Brain microvascular endothelial cell (primary cell): ENCODE measurements at regions not wholly inside any gene's neighbourhood (a gene's known extent, or its start where the extent isn't known, plus 50 kb on each side); places are given as distances from the start of the nearest gene placed in this dataset.

Source experiments
- DNase-seq: peaks from one replicate; pipeline ENCODE4 v3.0.0-alpha.2; 2020
- H3K27ac ChIP-seq: fragments of 250-450 bp; sonication (Bioruptor Pico); 2 replicates; pipeline ENCODE4 v1.5.1; 2020; ENCODE audit warnings: mild to moderate bottlenecking, moderate library complexity
- H3K27me3 ChIP-seq: fragments of 250-450 bp; sonication (Bioruptor Pico); replicated peaks from 2 replicates; pipeline ENCODE4 v1.5.1; 2020; ENCODE audit warnings: mild to moderate bottlenecking
- H3K36me3 ChIP-seq: fragments of 250-450 bp; sonication (Bioruptor Pico); replicated peaks from 2 replicates; pipeline ENCODE4 v1.5.1; 2020; ENCODE audit warnings: mild to moderate bottlenecking
- H3K4me3 ChIP-seq: 2 replicates; pipeline ENCODE4 v1.5.1; 2011; ENCODE audit warnings: low read depth, mild to moderate bottlenecking, control low read depth, low read length, moderate library complexity
- in situ Hi-C: cut with HindIII; loops from 2 replicates; pipeline ENCODE4 v1.10.0; 2017; ENCODE audit warnings: low sequenced_read_pairs, low pct_ligation_motif_present
- TF ChIP-seq, protein P1 (sequence below): IDR thresholded peaks from 2 replicates; pipeline ENCODE4 v1.5.1; 2011; ENCODE audit warnings: low read depth, mild to moderate bottlenecking, moderate library complexity, low read length, control low read depth, inconsistent platforms; ENCODE audit errors: missing control alignments

DNA sequence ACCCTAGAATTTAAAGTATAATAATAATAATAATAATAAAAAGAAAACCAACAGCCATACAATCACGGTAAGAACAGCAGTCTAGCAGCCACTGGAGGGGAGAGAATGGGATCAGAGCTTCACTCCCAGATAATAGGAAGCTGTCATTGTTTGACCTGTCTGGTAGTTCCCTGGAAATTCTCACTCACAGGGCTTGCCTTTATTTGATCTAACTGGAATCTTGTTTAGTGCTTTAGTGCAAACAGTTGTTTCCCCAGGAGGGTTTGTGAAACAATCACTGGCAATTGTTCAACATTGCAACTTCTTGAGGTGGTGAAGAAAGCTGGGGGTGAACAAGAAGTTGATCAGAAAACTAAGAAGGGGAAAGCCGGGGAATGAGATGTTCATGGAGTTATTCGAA, 68.7 kb upstream of the PTCSC3 start:
- TF ChIP-seq, protein P1, sequence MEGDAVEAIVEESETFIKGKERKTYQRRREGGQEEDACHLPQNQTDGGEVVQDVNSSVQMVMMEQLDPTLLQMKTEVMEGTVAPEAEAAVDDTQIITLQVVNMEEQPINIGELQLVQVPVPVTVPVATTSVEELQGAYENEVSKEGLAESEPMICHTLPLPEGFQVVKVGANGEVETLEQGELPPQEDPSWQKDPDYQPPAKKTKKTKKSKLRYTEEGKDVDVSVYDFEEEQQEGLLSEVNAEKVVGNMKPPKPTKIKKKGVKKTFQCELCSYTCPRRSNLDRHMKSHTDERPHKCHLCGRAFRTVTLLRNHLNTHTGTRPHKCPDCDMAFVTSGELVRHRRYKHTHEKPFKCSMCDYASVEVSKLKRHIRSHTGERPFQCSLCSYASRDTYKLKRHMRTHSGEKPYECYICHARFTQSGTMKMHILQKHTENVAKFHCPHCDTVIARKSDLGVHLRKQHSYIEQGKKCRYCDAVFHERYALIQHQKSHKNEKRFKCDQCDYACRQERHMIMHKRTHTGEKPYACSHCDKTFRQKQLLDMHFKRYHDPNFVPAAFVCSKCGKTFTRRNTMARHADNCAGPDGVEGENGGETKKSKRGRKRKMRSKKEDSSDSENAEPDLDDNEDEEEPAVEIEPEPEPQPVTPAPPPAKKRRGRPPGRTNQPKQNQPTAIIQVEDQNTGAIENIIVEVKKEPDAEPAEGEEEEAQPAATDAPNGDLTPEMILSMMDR, result no peak
- in situ Hi-C loops, result no loop called here
- Histone ChIP-seq H3K27ac (no peak overlapping the region), H3K36me3 (no peaks in the 10 kb centered on the region), H3K27me3 (no peaks in the 10 kb centered on the region), H3K4me3 (no peak overlapping the region)
- no peak for DNase-seq

DNA sequence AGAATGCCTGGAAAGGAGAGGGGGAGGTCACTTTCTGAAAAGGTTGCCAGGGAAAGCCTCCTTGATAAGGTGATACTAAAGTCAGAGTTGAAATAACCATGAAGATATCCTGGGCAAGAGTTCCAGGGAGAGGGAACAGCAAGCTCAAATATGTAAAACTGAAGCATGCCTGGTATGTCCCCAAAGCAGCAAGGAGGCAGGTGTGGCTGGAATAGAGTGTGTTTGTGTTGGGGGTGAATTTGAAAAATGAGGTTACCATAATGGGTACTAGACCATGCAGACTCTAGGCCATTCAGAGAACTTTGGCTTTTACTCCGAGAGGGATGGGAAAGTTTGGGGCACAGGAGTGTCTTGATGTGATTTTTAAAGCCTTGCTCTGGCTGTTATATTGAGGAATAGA, 66.7 kb upstream of the PTCSC3 start:
- Histone ChIP-seq H3K27ac (no peak overlapping the region), H3K36me3 (no peaks in the 10 kb centered on the region), H3K27me3 (no peaks in the 10 kb centered on the region), H3K4me3 (no peak overlapping the region)
- DNase-seq, result no peak
- TF ChIP-seq, protein P1, result no peak
- in situ Hi-C loops, result no loop called here

DNA sequence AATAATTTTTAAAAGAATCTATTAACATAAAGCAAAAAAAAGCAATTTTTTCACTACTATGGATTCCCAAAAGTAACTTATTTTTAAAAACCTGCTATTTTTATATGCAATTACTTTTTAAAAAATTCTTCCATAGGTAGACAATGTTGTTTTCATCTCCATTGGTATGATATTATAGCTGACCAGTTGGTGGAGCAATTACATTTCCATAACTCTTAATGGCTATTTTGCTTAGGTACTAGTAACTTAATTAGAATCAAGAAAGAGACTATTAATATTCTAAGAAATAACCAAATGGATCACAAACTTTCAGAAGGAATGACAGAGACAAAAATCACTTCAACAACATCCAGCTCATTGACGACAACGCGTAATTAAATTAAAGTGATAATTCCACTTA, 64.7 kb upstream of the PTCSC3 start:
- DNase-seq, result no peak
- Histone ChIP-seq H3K4me3 (no peak overlapping the region), H3K36me3 (no peaks in the 10 kb centered on the region), H3K27me3 (no peaks in the 10 kb centered on the region), H3K27ac (no peak overlapping the region)
- in situ Hi-C loops, result no loop called here
- TF ChIP-seq, protein P1, result no peak

DNA sequence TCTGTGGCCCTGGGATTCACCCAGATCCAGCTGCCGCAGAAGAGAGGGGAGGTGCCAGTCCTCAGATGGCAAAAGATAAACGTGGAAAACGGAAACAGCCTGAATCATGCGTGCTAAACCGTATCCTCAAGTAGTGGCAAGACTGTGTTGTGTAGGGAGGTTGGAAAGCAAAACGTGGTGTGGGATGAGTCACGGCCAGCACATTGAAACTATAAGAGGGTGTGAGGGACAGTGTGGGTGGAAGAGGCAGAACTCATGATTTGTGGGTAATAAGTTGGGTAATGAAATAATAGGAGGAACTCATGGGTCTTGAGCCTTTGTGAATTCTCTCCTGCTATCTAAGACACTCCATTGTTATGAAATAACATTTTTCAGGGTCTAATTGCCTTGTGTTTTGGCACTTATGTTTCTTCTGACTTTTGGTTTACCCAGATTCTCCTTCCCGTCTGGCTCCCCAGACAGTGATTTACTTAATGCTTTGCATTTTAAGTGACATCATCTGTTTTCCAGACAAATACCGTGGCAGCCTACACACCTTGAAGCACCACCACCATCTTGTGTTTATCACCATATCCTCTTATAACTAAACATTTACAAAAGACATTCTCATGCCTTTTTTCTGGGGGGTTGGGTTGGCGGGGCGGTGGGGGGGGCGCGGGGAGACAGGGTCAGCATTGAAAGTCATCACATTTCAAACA, 62.3 kb upstream of the PTCSC3 start:
- in situ Hi-C loops, result no loop called here
- H3K27me3 ChIP-seq, result no peaks in the 10 kb centered on the region
- no peak overlapping the region for H3K27ac ChIP-seq
- no peak overlapping the region for H3K4me3 ChIP-seq
- peak; percentile 60 for DNase-seq
- TF ChIP-seq, protein P1, result no peak
- H3K36me3 ChIP-seq, result no peaks in the 10 kb centered on the region

DNA sequence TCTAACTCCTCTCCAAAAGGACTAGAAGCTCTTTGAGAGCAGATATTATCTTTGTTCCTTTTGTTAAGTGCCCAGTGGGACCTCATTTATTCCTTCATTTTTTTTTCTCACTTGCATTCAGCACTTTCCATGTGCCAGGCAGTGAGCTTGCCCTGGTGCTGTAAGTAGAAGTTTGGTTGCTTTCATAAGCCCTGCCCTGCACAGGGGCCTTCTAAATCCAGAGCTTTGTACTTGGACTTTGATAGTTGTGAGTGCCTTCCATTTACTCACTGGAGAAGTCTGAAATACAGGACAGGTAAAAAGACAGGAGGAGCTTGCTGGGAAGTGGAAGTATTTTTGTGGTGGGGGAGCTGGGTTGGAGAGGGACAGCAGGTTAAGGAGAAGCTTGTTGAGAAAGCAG, 56.7 kb upstream of the PTCSC3 start:
- DNase-seq, result no peak
- TF ChIP-seq, protein P1, result no peak

DNA sequence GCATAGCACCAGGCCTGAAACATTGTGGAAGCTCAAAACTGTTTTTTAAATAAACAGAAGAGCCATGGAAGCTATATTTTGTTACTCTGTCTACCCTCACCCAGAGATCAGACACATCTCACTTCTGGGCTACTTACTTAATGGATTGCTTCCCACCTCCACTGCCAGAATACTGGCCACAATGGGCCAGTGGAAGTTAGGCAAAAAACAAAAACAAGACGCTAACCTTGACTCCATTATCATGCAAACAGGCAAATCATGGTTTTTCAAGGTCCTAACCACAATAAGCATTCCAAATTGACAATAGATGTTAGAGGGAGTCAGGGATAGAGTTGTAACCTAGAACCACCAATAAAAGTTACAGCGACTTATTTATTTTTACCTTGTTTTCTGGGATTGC, 52.7 kb upstream of the PTCSC3 start:
- TF ChIP-seq, protein P1, result no peak
- no peaks in the 10 kb centered on the region for H3K36me3 ChIP-seq
- in situ Hi-C loops, result no loop called here
- H3K27ac ChIP-seq, result no peak overlapping the region
- H3K4me3 ChIP-seq, result no peak overlapping the region
- no peaks in the 10 kb centered on the region for H3K27me3 ChIP-seq
- no peak for DNase-seq

More for the DNA sequence above, 56.7 kb upstream of the PTCSC3 start:
- in situ Hi-C loops, result no loop called here
- Histone ChIP-seq H3K27me3 (no peaks in the 10 kb centered on the region), H3K27ac (no peak overlapping the region), H3K36me3 (no peaks in the 10 kb centered on the region), H3K4me3 (no peak overlapping the region)
